Spinal cord (tissue), 9 donors: ENCODE measurements at regions not wholly inside any gene's neighbourhood (a gene's known extent, or its start where the extent isn't known, plus 50 kb on each side); places are given as distances from the start of the nearest gene placed in this dataset.

Experiments used
- DNase-seq, 6 donors: peaks; one replicate each; pipeline versions ENCODE4 v3.0.0 to v3.0.0-alpha.2; 2013 to 2015; ENCODE audit warnings: low spot score in 6 of 6, low read depth in 4 of 6
- H3K27ac ChIP-seq: one replicate; pipeline ENCODE4 v1.5.1; 2013; ENCODE audit warnings: low read depth, low read length, control low read depth
- H3K27me3 ChIP-seq: one replicate; pipeline ENCODE4 v1.6.1; 2013; ENCODE audit warnings: low read length; ENCODE audit not compliant: control insufficient read depth, insufficient read depth
- H3K36me3 ChIP-seq: one replicate; pipeline ENCODE4 v1.6.1; 2013; ENCODE audit warnings: low read length; ENCODE audit not compliant: control insufficient read depth, insufficient read depth
- H3K4me1 ChIP-seq: one replicate; pipeline ENCODE4 v1.6.1; 2013; ENCODE audit warnings: low read length; ENCODE audit not compliant: control insufficient read depth, insufficient read depth
- H3K4me3 ChIP-seq: one replicate; pipeline ENCODE4 v1.5.1; 2013; ENCODE audit warnings: low read depth, low read length, control low read depth
- H3K9me3 ChIP-seq: one replicate; pipeline ENCODE4 v1.6.1; 2013; ENCODE audit warnings: low read length; ENCODE audit not compliant: control insufficient read depth, insufficient read depth
- WGBS: methylation state at CpG from one replicate; pipeline ENCODE4 v1.1.5; 2013; ENCODE audit warnings: missing lambda C conversion rate; ENCODE audit not compliant: insufficient coverage; 5-methylcytosine and 5-hydroxymethylcytosine counted together
- donor health status: healthy.

- peaks cover 26% of the 10 kb centered on the region for H3K4me1 ChIP-seq
- H3K27me3 ChIP-seq = no peaks in the 10 kb centered on the region
- H3K9me3 ChIP-seq = no peaks in the 10 kb centered on the region
- H3K36me3 ChIP-seq = no peaks in the 10 kb centered on the region
- WGBS = 85% methylated on average over 10 of the region's 11 CpGs
- H3K4me3 ChIP-seq = no peak overlapping the region
- no peak for DNase-seq
- no peak overlapping the region for H3K27ac ChIP-seq
Measured at GRCh38 chr22:48433647-48434046, 1394.0 kb downstream of the BRD1 start.

GRCh38 chr22:48432781-48433518 is 1394.7 kb downstream of the BRD1 start:
- WGBS = 70% methylated on average over 10 of the region's 15 CpGs
- Histone ChIP-seq H3K4me1 (peaks cover 28% of the 10 kb centered on the region), H3K27me3 (no peaks in the 10 kb centered on the region), H3K9me3 (no peaks in the 10 kb centered on the region), H3K27ac (no peak overlapping the region), H3K36me3 (no peaks in the 10 kb centered on the region), H3K4me3 (no peak overlapping the region)
- DNase-seq = peak in 2 of 6 donors; percentile 65 to 70

DNA sequence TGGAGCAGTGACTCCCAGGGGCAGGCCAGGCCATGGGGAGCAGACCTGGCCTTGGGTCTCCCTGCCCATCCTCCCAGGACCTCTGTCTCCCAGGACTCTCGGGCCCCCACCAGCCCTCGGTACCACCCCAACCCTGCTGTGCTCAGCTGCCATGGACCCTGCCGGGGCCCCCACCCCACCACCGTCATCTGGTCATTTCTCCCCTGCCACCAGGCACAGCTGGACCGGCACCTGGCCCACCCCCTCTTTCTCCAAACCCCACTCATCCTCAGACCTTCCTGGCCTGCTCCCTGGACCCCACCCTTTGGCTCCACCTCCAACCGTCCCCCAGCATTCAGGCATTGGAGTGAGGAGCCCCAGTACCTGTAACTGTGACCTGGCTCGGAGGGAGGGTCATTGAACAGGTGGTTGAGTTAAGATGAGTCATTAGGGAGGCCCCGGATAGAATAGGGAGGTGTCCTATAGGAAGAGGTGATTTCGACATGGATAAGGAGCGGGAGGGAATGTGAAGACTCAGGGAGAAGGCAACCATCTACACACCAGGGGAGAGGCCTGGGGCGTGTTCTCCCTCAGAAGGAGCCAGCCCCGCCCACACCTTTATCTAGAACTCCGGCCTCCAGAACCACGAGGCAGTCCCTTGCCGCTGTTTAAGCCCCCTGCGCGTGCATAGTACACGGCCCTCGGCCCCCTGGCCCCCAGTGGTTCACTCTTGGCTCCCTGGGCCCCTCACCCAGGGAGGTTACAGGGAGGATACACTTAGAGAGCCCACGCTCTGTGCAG is 1395.9 kb downstream of the BRD1 start:
- no peak for DNase-seq
- no peaks in the 10 kb centered on the region for H3K9me3 ChIP-seq
- no peak overlapping the region for H3K4me3 ChIP-seq
- no peaks in the 10 kb centered on the region for H3K27me3 ChIP-seq
- WGBS = 87% methylated on average over 14 of the region's 20 CpGs
- H3K27ac ChIP-seq = no peak overlapping the region
- no peaks in the 10 kb centered on the region for H3K36me3 ChIP-seq
- peaks cover 35% of the 10 kb centered on the region for H3K4me1 ChIP-seq

DNA sequence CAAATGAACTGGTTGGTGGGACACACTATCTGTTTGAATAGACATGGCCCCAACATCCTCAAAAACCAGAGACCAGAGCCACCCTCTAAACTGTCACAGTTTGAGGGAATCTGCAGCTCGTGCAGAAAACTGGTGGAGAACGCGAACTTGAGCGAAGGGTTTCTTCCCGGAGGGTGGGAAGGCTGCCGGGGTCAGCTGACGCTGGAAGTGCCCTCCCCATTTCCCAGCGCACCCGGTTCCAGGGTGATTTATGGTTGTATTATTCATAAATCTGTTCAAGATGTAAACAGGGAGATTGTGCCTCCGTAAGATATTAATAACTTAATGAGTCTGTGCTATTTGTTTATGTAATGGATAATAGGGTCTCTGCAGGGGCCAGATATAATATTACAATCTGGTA is 1396.7 kb downstream of the BRD1 start:
- Histone ChIP-seq H3K4me1 (peaks cover 38% of the 10 kb centered on the region), H3K4me3 (no peak overlapping the region), H3K27ac (no peak overlapping the region), H3K9me3 (no peaks in the 10 kb centered on the region), H3K36me3 (no peaks in the 10 kb centered on the region), H3K27me3 (no peaks in the 10 kb centered on the region)
- 40% methylated on average over 1 of the region's 10 CpGs for WGBS
- peak in 1 of 6 donors; percentile 85 for DNase-seq

- Histone ChIP-seq H3K36me3 (no peaks in the 10 kb centered on the region), H3K27me3 (no peaks in the 10 kb centered on the region), H3K4me1 (peaks cover 40% of the 10 kb centered on the region), H3K9me3 (no peaks in the 10 kb centered on the region), H3K27ac (no peak overlapping the region), H3K4me3 (no peak overlapping the region)
- DNase-seq = no peak
- WGBS = 92% methylated on average over 12 of the region's 12 CpGs
Measured at GRCh38 chr22:48429446-48430020, 1398.1 kb downstream of the BRD1 start.

DNA sequence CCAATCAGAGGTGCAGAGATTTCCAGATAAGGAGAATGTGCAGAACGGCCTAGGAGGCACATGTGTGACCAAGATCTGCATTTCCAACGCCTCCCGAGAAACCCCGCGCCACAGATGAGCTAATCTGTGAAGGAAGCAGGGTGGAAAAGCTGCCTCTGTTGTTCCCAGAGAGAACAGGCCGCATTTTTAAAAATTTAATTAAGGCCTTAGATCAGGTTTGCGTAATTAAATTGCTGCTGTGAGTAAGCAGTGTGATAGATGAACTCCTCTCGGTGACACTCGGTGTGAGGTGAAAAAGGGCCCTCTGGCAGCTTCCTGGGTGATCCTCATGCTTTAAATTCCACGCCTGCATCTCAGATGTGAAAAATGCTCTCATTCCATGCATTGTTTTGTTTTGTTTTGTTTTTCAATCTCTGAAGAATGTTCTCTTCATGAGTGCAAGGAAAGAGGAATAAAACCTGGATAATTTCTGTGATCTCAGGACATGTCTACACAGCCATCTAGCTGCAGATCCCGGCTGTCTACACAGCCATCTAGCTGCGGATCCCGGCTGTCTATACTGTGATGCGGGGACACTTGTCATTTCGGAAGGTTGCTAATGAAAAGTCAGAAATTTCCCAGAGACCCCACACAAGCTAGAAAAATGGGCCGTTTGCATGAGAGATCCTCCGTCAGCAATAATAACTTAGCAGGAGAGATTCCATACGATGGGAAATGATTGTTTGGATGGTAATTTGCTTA is 1398.9 kb downstream of the BRD1 start:
- Histone ChIP-seq H3K27ac (no peak overlapping the region), H3K9me3 (no peaks in the 10 kb centered on the region), H3K36me3 (no peaks in the 10 kb centered on the region), H3K27me3 (no peaks in the 10 kb centered on the region), H3K4me3 (no peak overlapping the region), H3K4me1 (peaks cover 47% of the 10 kb centered on the region)
- WGBS = 60% methylated on average over 14 of the region's 18 CpGs
- peak in 2 of 6 donors; percentile 27 to 87 for DNase-seq

DNA sequence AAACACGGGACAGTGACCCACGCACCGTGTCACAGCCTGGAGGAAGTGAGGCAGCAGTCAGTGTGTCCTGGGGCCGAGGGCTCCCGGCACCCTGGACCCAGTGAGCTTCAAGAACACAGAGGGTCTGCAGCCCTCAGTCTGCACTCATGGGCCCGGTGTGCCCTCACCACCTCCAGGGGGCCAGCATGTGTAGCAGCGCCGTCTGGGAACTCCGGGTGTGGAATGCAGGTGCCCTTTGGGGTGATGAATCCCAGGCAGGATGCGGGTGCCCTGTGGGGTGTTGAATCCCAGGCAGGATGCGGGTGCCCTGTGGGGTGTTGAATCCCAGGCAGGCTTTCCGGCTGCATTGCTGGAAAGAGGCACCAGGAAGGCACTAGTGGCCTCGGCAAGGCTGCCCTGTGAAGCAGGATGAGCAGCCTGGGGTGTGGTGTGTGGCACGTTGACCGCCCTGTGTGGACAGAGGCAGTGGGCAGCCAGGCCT is 1399.9 kb downstream of the BRD1 start:
- 91% methylated on average over 13 of the region's 15 CpGs for WGBS
- Histone ChIP-seq H3K4me3 (no peak overlapping the region), H3K36me3 (no peaks in the 10 kb centered on the region), H3K27ac (no peak overlapping the region), H3K27me3 (no peaks in the 10 kb centered on the region), H3K9me3 (no peaks in the 10 kb centered on the region), H3K4me1 (peaks cover 48% of the 10 kb centered on the region)
- DNase-seq = no peak

GRCh38 chr22:48426466-48427380 is 1401.0 kb downstream of the BRD1 start:
- Histone ChIP-seq H3K36me3 (no peaks in the 10 kb centered on the region), H3K27ac (no peak overlapping the region), H3K4me1 (peaks cover 37% of the 10 kb centered on the region), H3K4me3 (no peak overlapping the region), H3K9me3 (no peaks in the 10 kb centered on the region), H3K27me3 (no peaks in the 10 kb centered on the region)
- no peak for DNase-seq
- 75% methylated on average over 12 of the region's 18 CpGs for WGBS
